KBM-7 (cell line): ENCODE measurements at regions not wholly inside any gene's neighbourhood (a gene's known extent, or its start where the extent isn't known, plus 50 kb on each side); places are given as distances from the start of the nearest gene placed in this dataset.
"Not testable (repeated sequence)": the region's sequence is repeated elsewhere in the genome, so short reads cannot be mapped to it uniquely, and the experiment has no call there.

Experiments
- DNase-seq: peaks from one replicate; pipeline ENCODE4 v3.0.0-alpha.2; 2015
- in situ Hi-C: fragments of 300-500 bp; cut with MboI; formaldehyde crosslinking; loops from 2 replicates; pipeline ENCODE4 v1.14.3; 2020; ENCODE audit warnings: low sequenced_read_pairs, low pct_unique_long_range_greater_than_20kb, mixed read lengths

GRCh38 chr1:190762325-190762724, 284.7 kb upstream of the BRINP3 start:
- in situ Hi-C loops, result no loop called here
- no peak for DNase-seq

GRCh38 chr1:190792873-190793272, 315.2 kb upstream of the BRINP3 start:
- no peak for DNase-seq
- in situ Hi-C loops, result no loop called here

GRCh38 chr1:190807629-190808028, 330.0 kb upstream of the BRINP3 start:
- in situ Hi-C loops, result no loop called here
- DNase-seq, result no peak

GRCh38 chr1:190808035-190808434, 330.4 kb upstream of the BRINP3 start:
- no peak for DNase-seq
- in situ Hi-C loops, result no loop called here

- DNase-seq, result no peak
- in situ Hi-C loops, result no loop called here
These were observed 331.6 kb upstream of the BRINP3 start for GRCh38 chr1:190809312-190809711.

GRCh38 chr1:190812996-190813395, 335.3 kb upstream of the BRINP3 start:
- no peak for DNase-seq
- in situ Hi-C loops, result no loop called here

- peak; percentile 3 for DNase-seq
- in situ Hi-C loops, result no loop called here
These were observed 354.8 kb upstream of the BRINP3 start for GRCh38 chr1:190832511-190832910.

GRCh38 chr1:190835658-190836057, 358.0 kb upstream of the BRINP3 start:
- in situ Hi-C loops, result no loop called here
- DNase-seq, result no peak

- in situ Hi-C loops, result not testable (repeated sequence)
These were observed 359.5 kb upstream of the BRINP3 start for GRCh38 chr1:190837200-190837599.

GRCh38 chr1:190837888-190838287, 360.2 kb upstream of the BRINP3 start:
- DNase-seq, result no peak
- in situ Hi-C loops, result no loop called here

More at GRCh38 chr1:190837200-190837599, 359.5 kb upstream of the BRINP3 start:
- not testable (repeated sequence) for DNase-seq

- DNase-seq, result peak; percentile 4
- in situ Hi-C loops, result no loop called here
These were observed 369.5 kb upstream of the BRINP3 start for GRCh38 chr1:190847166-190847565.

GRCh38 chr1:190849346-190849745, 371.7 kb upstream of the BRINP3 start:
- no peak for DNase-seq
- in situ Hi-C loops, result no loop called here

GRCh38 chr1:190852611-190853010, 374.9 kb upstream of the BRINP3 start:
- no peak for DNase-seq
- in situ Hi-C loops, result no loop called here

GRCh38 chr1:190858140-190858539, 380.5 kb upstream of the BRINP3 start:
- in situ Hi-C loops, result no loop called here
- DNase-seq, result no peak

GRCh38 chr1:190864013-190864641, 386.5 kb upstream of the BRINP3 start:
- no peak for DNase-seq
- in situ Hi-C loops, result no loop called here

GRCh38 chr1:190880352-190880751, 402.7 kb upstream of the BRINP3 start:
- no peak for DNase-seq
- in situ Hi-C loops, result no loop called here

- in situ Hi-C loops, result no loop called here
- DNase-seq, result no peak
These were observed 403.4 kb upstream of the BRINP3 start for GRCh38 chr1:190881064-190881463.

- no peak for DNase-seq
- in situ Hi-C loops, result no loop called here
These were observed 419.6 kb upstream of the BRINP3 start for GRCh38 chr1:190897233-190897632.

GRCh38 chr1:190904091-190904695, 426.5 kb upstream of the BRINP3 start:
- in situ Hi-C loops, result no loop called here
- no peak for DNase-seq

GRCh38 chr1:190906206-190906725, 428.6 kb upstream of the BRINP3 start:
- in situ Hi-C loops, result no loop called here
- no peak for DNase-seq

GRCh38 chr1:190908246-190908645, 430.6 kb upstream of the BRINP3 start:
- DNase-seq, result no peak
- in situ Hi-C loops, result no loop called here
